PFSK-1 (cell line): ENCODE measurements at regions not wholly inside any gene's neighbourhood (a gene's known extent, or its start where the extent isn't known, plus 50 kb on each side); places are given as distances from the start of the nearest gene placed in this dataset.

Experiments used
- FOXP2 ChIP-seq: optimal IDR thresholded peaks from 2 replicates; pipeline ENCODE3; 2011; ENCODE audit warnings: borderline replicate concordance, control low read depth, inconsistent platforms; ENCODE audit not compliant: insufficient read depth; ENCODE audit errors: extremely low read length, extremely low read depth
- POLR2AphosphoS5 ChIP-seq: IDR thresholded peaks from 2 replicates; pipeline ENCODE4 v1.6.1; 2012; ENCODE audit warnings: low read depth, mild to moderate bottlenecking, control low read depth, low read length, moderate library complexity
- SIN3A ChIP-seq: IDR thresholded peaks from 2 replicates; pipeline ENCODE4 v1.6.1; 2012; ENCODE audit warnings: mild to moderate bottlenecking, low read length, moderate library complexity, borderline replicate concordance; ENCODE audit not compliant: insufficient read depth
- TAF1 ChIP-seq: IDR thresholded peaks from 2 replicates; pipeline ENCODE4 v1.6.1; 2012; ENCODE audit warnings: low read length, control low read depth, borderline replicate concordance; ENCODE audit not compliant: insufficient read depth
- TF ChIP-seq, protein P1 (sequence below), 2 experiments: IDR thresholded peaks; 2 replicates each; pipeline versions ENCODE4 v1.6.1 to v1.8.0; 2011 to 2012; ENCODE audit warnings: low read depth in 2 of 2, low read length in 2 of 2, control low read depth in 1 of 2, inconsistent platforms in 1 of 2, mild to moderate bottlenecking in 1 of 2, moderate library complexity in 1 of 2; ENCODE audit not compliant: insufficient read depth in 1 of 2

- no peak for TF ChIP-seq FOXP2
- TF ChIP-seq POLR2AphosphoS5, result no peak
These were observed 145.1 kb upstream of the SLC1A4 start for GRCh38 chr2:64844087-64844486.

- no peak for TF ChIP-seq POLR2AphosphoS5
- TF ChIP-seq, protein P1, sequence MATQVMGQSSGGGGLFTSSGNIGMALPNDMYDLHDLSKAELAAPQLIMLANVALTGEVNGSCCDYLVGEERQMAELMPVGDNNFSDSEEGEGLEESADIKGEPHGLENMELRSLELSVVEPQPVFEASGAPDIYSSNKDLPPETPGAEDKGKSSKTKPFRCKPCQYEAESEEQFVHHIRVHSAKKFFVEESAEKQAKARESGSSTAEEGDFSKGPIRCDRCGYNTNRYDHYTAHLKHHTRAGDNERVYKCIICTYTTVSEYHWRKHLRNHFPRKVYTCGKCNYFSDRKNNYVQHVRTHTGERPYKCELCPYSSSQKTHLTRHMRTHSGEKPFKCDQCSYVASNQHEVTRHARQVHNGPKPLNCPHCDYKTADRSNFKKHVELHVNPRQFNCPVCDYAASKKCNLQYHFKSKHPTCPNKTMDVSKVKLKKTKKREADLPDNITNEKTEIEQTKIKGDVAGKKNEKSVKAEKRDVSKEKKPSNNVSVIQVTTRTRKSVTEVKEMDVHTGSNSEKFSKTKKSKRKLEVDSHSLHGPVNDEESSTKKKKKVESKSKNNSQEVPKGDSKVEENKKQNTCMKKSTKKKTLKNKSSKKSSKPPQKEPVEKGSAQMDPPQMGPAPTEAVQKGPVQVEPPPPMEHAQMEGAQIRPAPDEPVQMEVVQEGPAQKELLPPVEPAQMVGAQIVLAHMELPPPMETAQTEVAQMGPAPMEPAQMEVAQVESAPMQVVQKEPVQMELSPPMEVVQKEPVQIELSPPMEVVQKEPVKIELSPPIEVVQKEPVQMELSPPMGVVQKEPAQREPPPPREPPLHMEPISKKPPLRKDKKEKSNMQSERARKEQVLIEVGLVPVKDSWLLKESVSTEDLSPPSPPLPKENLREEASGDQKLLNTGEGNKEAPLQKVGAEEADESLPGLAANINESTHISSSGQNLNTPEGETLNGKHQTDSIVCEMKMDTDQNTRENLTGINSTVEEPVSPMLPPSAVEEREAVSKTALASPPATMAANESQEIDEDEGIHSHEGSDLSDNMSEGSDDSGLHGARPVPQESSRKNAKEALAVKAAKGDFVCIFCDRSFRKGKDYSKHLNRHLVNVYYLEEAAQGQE (IDR thresholded peaks at IDR 0.05; ENCODE audit: insufficient read depth in 1 of 2, low read depth in 2 of 2, low read length in 2 of 2), result no peak
- TF ChIP-seq SIN3A, result no peak
- no peak for TF ChIP-seq FOXP2
- TF ChIP-seq TAF1, result no peak
These were observed 143.8 kb upstream of the SLC1A4 start for GRCh38 chr2:64845273-64845905.

- no peak for TF ChIP-seq SIN3A
- TF ChIP-seq, protein P1 (IDR thresholded peaks at IDR 0.05; ENCODE audit: insufficient read depth in 1 of 2, low read depth in 2 of 2, low read length in 2 of 2), result no peak
- TF ChIP-seq TAF1, result no peak
- no peak for TF ChIP-seq FOXP2
- no peak for TF ChIP-seq POLR2AphosphoS5
These were observed 143.0 kb upstream of the SLC1A4 start for GRCh38 chr2:64846177-64846576.

GRCh38 chr2:64847930-64848329, 141.3 kb upstream of the SLC1A4 start:
- TF ChIP-seq, protein P1 (IDR thresholded peaks at IDR 0.05; ENCODE audit: insufficient read depth in 1 of 2, low read depth in 2 of 2, low read length in 2 of 2), result no peak
- TF ChIP-seq POLR2AphosphoS5, result no peak
- TF ChIP-seq TAF1, result no peak
- TF ChIP-seq SIN3A, result no peak
- no peak for TF ChIP-seq FOXP2

DNA sequence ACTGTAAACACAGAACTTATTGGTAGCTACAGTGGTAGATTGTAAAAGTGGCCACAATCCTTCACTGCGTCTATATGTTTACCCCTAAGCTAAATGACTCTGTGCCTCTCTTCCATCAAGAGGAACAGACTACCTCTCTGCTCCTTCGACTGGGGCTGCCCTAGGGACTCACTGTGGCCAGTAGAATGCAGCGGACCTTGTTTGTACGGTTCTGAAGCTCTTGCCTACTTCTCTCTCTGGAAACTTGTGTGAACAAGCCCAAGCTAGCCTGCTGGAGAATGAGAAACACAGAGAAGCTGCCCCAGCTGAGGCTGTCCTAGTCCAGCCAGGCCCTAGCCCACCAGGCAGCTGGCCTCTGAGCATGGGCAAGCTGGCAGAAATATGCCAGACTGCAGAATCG, 140.8 kb upstream of the SLC1A4 start:
- TF ChIP-seq TAF1 (no peak), FOXP2 (no peak), POLR2AphosphoS5 (no peak)
- TF ChIP-seq, protein P1 (IDR thresholded peaks at IDR 0.05; ENCODE audit: insufficient read depth in 1 of 2, low read depth in 2 of 2, low read length in 2 of 2), result no peak
